ENCODE measurements at regions not wholly inside any gene's neighbourhood (a gene's known extent, or its start where the extent isn't known, plus 50 kb on each side); places are given as distances from the start of the nearest gene placed in this dataset.

DNA sequence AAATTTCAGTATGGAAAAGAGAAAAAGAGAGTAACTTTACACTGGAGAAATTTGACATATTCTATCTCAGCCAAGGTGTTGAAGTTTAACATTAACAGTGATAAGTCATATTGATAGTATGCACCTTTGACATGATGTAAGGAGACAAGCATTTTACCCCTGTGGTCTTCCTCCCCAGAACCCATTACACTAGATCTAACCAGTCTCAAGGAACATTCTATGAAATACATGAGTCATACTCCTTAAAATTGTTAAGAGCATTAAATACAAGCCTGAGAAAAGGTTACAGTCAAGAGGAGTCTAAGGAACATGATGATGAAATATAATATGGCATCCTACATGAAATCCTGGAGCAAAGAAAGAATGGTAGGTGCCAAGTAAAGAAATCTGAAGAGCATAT, 1151.3 kb upstream of the IGFBP7 start:
- H3K27ac ChIP-seq (ENCODE audit: low read depth in 1 of 2, low read length in 1 of 2) = no peak overlapping the region
- no peaks in the 10 kb centered on the region for H3K36me3 ChIP-seq (ENCODE audit: control insufficient read depth in 4 of 4, insufficient read depth in 4 of 4, low read length in 4 of 4)
- DNase-seq = no peak
- H3K4me3 ChIP-seq = no peak overlapping the region
- no peaks in the 10 kb centered on the region for H3K9me3 ChIP-seq (ENCODE audit: control insufficient read depth in 4 of 4, insufficient read depth in 3 of 4, low read length in 3 of 4)
- no peak overlapping the region for H3K9ac ChIP-seq (ENCODE audit: insufficient read depth in 1 of 2, low read length in 2 of 2)
- H3K4me1 ChIP-seq (ENCODE audit: control insufficient read depth in 5 of 5, insufficient read depth in 5 of 5, low read length in 5 of 5) = peaks cover 0 to 10% (median 0%) of the 10 kb centered on the region in 5 donors
- TF ChIP-seq, protein P1, sequence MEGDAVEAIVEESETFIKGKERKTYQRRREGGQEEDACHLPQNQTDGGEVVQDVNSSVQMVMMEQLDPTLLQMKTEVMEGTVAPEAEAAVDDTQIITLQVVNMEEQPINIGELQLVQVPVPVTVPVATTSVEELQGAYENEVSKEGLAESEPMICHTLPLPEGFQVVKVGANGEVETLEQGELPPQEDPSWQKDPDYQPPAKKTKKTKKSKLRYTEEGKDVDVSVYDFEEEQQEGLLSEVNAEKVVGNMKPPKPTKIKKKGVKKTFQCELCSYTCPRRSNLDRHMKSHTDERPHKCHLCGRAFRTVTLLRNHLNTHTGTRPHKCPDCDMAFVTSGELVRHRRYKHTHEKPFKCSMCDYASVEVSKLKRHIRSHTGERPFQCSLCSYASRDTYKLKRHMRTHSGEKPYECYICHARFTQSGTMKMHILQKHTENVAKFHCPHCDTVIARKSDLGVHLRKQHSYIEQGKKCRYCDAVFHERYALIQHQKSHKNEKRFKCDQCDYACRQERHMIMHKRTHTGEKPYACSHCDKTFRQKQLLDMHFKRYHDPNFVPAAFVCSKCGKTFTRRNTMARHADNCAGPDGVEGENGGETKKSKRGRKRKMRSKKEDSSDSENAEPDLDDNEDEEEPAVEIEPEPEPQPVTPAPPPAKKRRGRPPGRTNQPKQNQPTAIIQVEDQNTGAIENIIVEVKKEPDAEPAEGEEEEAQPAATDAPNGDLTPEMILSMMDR (IDR thresholded peaks at IDR 0.05; ENCODE audit: control extremely low read depth, extremely low read depth) = no peak
- H3K27me3 ChIP-seq (ENCODE audit: control insufficient read depth in 3 of 3, insufficient read depth in 3 of 3, low read length in 2 of 3) = no peaks in the 10 kb centered on the region
- ATAC-seq (ENCODE audit: insufficient read depth, low FRiP score) = no peak

DNA sequence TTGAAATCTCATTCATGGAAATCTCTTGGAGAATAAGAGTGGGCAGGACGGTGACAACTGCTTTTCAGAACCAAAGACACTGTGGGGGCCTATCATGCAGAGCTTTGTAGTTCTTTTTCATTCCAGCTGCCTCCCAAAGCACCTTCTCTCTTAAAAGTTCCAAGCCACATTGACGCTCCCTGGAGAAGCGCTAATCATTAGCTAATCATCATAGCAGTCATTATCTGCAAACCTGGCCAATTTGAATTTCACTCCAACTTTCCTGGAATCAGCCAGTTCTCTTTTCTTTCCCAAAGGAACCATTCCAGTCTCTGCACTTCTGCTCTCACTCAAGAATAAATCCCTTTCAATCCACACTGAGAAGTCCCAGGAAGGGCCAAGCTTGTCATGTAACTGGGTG, 1144.1 kb upstream of the IGFBP7 start:
- ATAC-seq (ENCODE audit: insufficient read depth, low FRiP score) (no peak), DNase-seq (no peak)
- Histone ChIP-seq H3K4me1 (ENCODE audit: control insufficient read depth in 5 of 5, insufficient read depth in 5 of 5, low read length in 5 of 5) (no peaks in the 10 kb centered on the region), H3K27ac (ENCODE audit: low read depth in 1 of 2, low read length in 1 of 2) (no peak overlapping the region), H3K9me3 (ENCODE audit: control insufficient read depth in 4 of 4, insufficient read depth in 3 of 4, low read length in 3 of 4) (peaks cover 0 to 1% (median 0%) of the 10 kb centered on the region in 4 donors), H3K4me3 (no peak overlapping the region), H3K36me3 (ENCODE audit: control insufficient read depth in 4 of 4, insufficient read depth in 4 of 4, low read length in 4 of 4) (no peaks in the 10 kb centered on the region), H3K9ac (ENCODE audit: insufficient read depth in 1 of 2, low read length in 2 of 2) (no peak overlapping the region), H3K27me3 (ENCODE audit: control insufficient read depth in 3 of 3, insufficient read depth in 3 of 3, low read length in 2 of 3) (no peaks in the 10 kb centered on the region)
- WGBS, 2 donors = 81 to 84% methylated on average over 3 of the region's 3 CpGs
- TF ChIP-seq, protein P1 (IDR thresholded peaks at IDR 0.05; ENCODE audit: control extremely low read depth, extremely low read depth) = no peak

DNA sequence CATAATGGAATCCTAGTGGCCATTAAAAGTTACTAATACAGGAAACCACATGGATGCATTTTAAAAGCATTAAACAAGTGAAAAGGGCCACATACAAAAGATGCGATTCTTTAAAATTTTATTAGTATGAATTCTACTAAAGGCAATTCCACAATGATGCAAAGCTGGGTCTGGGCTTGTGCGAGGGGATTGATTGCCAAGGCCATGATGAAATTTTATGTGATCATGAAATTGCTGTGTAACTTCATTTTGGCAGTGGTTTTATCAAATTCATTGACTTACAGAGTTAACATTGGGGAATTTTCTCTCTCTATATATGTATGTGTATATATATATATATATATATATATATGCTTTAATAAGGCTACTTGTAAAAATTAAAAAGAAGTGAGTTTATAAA, 1142.5 kb upstream of the IGFBP7 start:
- Histone ChIP-seq H3K9me3 (ENCODE audit: control insufficient read depth in 4 of 4, insufficient read depth in 3 of 4, low read length in 3 of 4) (peaks cover 0 to 1% (median 0%) of the 10 kb centered on the region in 4 donors), H3K9ac (ENCODE audit: insufficient read depth in 1 of 2, low read length in 2 of 2) (no peak overlapping the region), H3K27me3 (ENCODE audit: control insufficient read depth in 3 of 3, insufficient read depth in 3 of 3, low read length in 2 of 3) (no peaks in the 10 kb centered on the region), H3K4me3 (no peak overlapping the region), H3K27ac (ENCODE audit: low read depth in 1 of 2, low read length in 1 of 2) (no peak overlapping the region), H3K36me3 (ENCODE audit: control insufficient read depth in 4 of 4, insufficient read depth in 4 of 4, low read length in 4 of 4) (no peaks in the 10 kb centered on the region), H3K4me1 (ENCODE audit: control insufficient read depth in 5 of 5, insufficient read depth in 5 of 5, low read length in 5 of 5) (no peaks in the 10 kb centered on the region)
- ATAC-seq (ENCODE audit: insufficient read depth, low FRiP score) (no peak), DNase-seq (no peak)
- TF ChIP-seq, protein P1 (IDR thresholded peaks at IDR 0.05; ENCODE audit: control extremely low read depth, extremely low read depth) = no peak
- 89 to 96% methylated on average over 2 of the region's 2 CpGs for WGBS, 2 donors

DNA sequence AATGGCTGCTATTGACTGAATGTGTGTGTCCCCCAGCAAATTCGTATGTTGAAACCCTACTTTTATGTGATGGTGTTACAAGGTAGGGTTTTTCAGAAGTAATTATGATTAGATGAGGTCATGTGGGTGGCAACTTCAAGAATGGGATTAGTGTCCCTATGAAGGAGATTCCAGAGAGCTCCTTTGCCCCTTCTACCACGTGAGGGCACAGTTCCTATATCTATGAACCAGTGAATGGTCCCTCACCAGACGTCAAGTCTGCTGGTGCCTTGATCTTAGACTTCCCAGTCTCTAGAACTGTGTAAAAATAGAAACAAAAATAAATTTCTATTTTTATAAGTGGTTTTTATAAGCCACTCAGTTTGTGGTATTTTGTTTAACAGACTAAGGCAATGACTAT, 1137.6 kb upstream of the IGFBP7 start:
- Histone ChIP-seq H3K4me1 (ENCODE audit: control insufficient read depth in 5 of 5, insufficient read depth in 5 of 5, low read length in 5 of 5) (no peaks in the 10 kb centered on the region), H3K36me3 (ENCODE audit: control insufficient read depth in 4 of 4, insufficient read depth in 4 of 4, low read length in 4 of 4) (no peaks in the 10 kb centered on the region), H3K27me3 (ENCODE audit: control insufficient read depth in 3 of 3, insufficient read depth in 3 of 3, low read length in 2 of 3) (no peaks in the 10 kb centered on the region), H3K9me3 (ENCODE audit: control insufficient read depth in 4 of 4, insufficient read depth in 3 of 4, low read length in 3 of 4) (peaks cover 0 to 4% (median 0%) of the 10 kb centered on the region in 4 donors), H3K4me3 (no peak overlapping the region), H3K27ac (ENCODE audit: low read depth in 1 of 2, low read length in 1 of 2) (no peak overlapping the region), H3K9ac (ENCODE audit: insufficient read depth in 1 of 2, low read length in 2 of 2) (no peak overlapping the region)
- no peak for DNase-seq
- no peak for ATAC-seq (ENCODE audit: insufficient read depth, low FRiP score)
- TF ChIP-seq, protein P1 (IDR thresholded peaks at IDR 0.05; ENCODE audit: control extremely low read depth, extremely low read depth) = no peak
- 53 to 71% methylated on average over 3 of the region's 3 CpGs for WGBS, 2 donors
